Choroid plexus epithelial cell (primary cell): ENCODE measurements at regions not wholly inside any gene's neighbourhood (a gene's known extent, or its start where the extent isn't known, plus 50 kb on each side); places are given as distances from the start of the nearest gene placed in this dataset.

ENCODE experiments used
- DNase-seq: peaks from one replicate; pipeline ENCODE4 v3.0.0-alpha.2; 2010; ENCODE audit warnings: low read depth
- H3K4me3 ChIP-seq: 2 replicates; pipeline ENCODE4 v1.5.1; 2011; ENCODE audit warnings: low read depth, mild to moderate bottlenecking, control low read depth, low read length, moderate library complexity
- TF ChIP-seq, protein P1 (sequence below): conservative IDR thresholded peaks from 2 replicates; pipeline ENCODE4 v1.5.1; 2011; ENCODE audit warnings: low read depth, mild to moderate bottlenecking, control low read depth, inconsistent platforms, low read length, moderate library complexity

DNA sequence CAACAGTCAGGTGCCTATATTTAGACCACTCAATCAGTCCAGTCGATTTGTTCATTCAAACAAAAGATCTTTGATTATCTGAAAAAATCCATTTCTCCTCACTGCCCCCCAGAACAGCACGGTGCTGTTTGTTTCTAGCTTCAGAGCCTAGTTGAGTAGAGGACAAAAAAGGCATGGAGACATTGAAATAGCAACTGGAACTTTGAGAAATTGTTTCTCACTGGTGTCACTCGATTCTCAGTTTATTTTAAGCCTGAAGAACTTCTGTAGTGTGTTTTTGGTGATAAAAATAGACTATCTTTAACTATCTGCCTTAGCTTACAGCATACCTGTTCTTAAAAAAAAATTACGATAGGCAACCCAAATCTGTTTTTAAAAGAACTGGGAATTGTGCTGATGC, 67.1 kb downstream of the ARHGAP35 start:
- no peak for DNase-seq
- TF ChIP-seq, protein P1, sequence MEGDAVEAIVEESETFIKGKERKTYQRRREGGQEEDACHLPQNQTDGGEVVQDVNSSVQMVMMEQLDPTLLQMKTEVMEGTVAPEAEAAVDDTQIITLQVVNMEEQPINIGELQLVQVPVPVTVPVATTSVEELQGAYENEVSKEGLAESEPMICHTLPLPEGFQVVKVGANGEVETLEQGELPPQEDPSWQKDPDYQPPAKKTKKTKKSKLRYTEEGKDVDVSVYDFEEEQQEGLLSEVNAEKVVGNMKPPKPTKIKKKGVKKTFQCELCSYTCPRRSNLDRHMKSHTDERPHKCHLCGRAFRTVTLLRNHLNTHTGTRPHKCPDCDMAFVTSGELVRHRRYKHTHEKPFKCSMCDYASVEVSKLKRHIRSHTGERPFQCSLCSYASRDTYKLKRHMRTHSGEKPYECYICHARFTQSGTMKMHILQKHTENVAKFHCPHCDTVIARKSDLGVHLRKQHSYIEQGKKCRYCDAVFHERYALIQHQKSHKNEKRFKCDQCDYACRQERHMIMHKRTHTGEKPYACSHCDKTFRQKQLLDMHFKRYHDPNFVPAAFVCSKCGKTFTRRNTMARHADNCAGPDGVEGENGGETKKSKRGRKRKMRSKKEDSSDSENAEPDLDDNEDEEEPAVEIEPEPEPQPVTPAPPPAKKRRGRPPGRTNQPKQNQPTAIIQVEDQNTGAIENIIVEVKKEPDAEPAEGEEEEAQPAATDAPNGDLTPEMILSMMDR: no peak
- no peak overlapping the region for H3K4me3 ChIP-seq

DNA sequence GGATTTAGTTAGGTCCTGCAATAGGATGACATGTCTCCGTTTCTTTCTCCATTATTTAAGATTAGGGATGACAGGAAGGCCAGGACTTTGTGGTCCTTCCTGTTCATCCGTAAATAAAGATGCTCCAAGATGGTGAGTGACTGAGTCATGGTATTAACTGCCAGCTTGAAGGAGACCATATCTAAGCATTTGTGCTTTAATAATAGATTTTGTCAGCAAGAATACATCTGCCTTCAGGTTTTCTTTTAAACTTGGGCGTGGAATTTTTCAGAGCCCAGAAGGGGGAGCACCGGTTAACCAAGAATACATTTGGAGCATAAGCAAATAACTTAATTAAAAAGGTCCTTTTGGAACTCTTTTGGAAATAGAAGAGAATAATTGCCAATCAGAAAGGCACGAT, 68.2 kb downstream of the ARHGAP35 start:
- H3K4me3 ChIP-seq: no peak overlapping the region
- DNase-seq: peak; percentile 30
- TF ChIP-seq, protein P1: peak; percentile 50

DNA sequence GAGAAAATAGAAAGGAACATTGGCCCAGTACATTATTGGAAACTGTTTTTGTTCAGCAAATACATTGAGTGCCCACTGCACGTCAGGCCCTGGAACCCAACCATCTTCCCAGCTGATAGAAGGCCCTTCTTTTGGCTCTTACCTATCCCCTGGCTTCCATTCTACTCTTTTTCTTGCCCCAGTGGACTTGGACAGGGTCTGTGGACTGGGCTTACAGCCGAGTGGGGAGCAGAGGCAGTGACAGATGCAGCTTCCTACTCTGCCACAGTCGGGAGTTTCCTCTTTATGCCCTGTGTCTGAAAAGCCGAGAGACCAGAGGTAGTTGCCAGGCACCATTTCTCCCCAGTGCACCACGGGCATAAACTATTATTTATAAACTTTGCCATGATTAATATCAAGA, 70.4 kb downstream of the ARHGAP35 start:
- DNase-seq: no peak
- TF ChIP-seq, protein P1: no peak
- H3K4me3 ChIP-seq: no peak overlapping the region

DNA sequence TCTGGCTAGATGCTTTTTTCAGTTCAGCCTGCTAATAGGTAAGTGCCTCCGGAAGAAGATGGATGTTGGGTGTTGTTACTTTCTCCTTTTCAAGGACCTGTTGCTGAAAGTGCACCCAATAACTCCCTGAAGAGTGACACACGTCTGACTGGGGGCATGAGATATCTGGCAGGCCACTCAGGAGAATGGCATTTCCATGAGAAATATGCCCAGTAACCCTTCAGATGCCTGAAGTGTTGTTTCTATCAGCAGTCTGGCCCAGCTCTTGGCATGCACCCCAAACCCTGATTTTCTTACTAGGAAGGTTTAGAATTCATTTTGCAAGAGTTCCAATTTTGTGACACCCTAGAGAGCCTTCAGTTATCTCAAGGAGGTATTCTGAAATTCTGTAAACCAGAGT, 71.5 kb downstream of the ARHGAP35 start:
- no peak overlapping the region for H3K4me3 ChIP-seq
- TF ChIP-seq, protein P1: no peak
- DNase-seq: peak; percentile 43

DNA sequence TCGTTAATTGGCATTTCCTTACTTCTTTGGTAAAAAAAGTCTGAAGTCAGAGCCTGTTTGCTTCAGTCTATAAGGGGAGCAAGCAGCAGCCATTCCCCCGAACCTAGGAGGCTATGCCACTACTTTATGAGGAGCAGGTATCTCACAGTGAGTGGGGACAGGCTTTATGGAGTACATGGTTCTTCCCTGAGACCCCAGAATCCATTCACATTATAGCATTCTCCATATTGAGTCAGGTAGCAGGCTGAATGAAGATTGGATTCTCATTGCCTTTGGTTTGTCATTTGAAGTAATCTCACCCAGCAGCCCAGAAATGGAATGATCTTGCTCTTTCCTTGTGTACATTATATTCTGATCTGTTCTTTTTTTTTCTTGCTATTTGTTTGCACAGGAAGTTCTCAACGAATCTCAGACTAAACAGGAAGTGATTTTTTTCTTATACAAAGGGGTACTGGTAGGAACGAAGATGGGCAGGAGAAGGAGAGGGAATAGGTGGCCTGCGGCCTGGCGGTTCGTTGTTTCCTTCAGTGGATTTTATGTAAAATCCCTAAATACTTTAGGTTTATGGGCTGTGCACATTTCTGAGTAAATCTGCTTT, 74.4 kb downstream of the ARHGAP35 start:
- TF ChIP-seq, protein P1: no peak
- no peak overlapping the region for H3K4me3 ChIP-seq
- DNase-seq: no peak

DNA sequence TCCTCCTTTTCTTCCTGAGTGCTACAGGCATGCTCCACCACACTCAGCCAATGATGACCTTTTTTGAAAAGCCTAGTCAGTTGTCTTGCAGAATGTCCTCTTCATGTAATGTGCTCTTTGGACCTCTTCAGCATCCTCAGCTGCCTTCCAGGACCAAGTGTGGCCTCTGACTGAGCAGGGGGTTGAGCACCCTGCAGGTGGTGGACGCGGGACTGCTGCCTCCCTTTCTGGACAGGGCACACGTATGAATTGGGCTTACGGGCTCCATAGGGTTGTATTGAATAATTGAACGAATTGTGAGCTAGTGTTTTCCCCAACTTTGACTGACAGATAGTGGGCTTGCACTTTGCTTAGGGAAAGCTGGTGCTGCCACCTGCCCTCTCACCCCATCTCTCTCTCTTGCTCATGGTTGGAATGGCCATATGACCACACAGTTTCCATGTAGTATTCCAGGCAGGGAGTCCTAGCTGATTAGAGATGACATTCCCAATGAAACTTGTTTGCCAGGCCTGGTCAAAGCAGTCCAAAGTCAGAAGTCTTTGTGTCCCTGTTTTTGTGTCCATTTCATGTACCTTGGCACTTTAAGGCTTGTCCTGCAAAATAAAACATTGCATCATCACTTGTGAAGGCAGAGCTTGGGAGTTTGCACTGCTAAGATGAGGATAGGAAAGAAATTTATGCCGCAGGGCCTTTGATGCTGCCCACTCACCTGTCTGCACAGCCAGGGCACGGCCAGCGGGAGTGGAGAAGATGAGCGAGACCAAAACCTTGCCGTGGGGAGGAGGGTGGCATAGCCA, 76.3 kb upstream of the NPAS1 start:
- no peak for DNase-seq
- TF ChIP-seq, protein P1: no peak
- no peak overlapping the region for H3K4me3 ChIP-seq

DNA sequence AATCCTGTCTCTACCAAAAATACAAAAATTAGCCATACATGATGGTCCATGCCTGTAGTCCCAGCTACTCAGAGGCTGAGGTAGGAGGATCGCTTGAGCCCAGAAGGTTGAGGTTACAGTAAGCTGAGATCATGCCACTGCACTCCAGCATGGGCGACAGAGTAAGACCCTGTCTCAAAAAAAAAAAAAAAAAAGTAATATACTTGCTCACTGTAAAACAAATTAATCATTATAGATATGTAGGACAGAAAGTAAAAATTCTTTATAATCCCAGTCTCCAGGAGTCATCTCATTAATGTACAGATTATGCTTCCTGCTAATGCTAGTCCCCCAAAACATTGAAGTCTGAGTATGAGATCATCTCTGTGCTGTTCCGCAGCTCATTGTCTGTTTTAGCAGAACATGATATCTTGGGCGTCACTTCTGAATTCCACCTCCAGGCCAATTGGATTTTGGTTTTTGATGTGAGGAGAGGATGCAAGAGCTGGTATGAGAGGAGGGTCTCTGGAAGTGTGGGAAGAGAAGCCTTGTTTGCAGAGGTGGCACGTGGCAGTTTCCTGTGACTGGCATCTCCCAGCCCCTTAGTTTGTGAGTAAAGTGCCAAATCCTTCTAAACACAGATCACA, 75.4 kb upstream of the NPAS1 start:
- TF ChIP-seq, protein P1: no peak
- H3K4me3 ChIP-seq: no peak overlapping the region
- DNase-seq: no peak
